Sigmoid colon (tissue), 6 donors: ENCODE measurements at regions not wholly inside any gene's neighbourhood (a gene's known extent, or its start where the extent isn't known, plus 50 kb on each side); places are given as distances from the start of the nearest gene placed in this dataset.
A peak's percentile ranks its signal among the peaks of the same experiment; 100 is the strongest.

Experiments used
- DNase-seq: peaks from one replicate; pipeline ENCODE4 v3.0.0-alpha.2; 2019
- H3K27ac ChIP-seq, 4 donors: fragments of 200-600 bp; sonication (generic); one replicate each; pipeline ENCODE4 v1.5.1; 2016 to 2019; ENCODE audit warnings: mild to moderate bottlenecking in 1 of 4
- H3K27me3 ChIP-seq, 3 donors: fragments of 200-600 bp; sonication (generic); one replicate each; pipeline ENCODE4 v1.5.1; 2019; ENCODE audit warnings: mild to moderate bottlenecking in 1 of 3
- H3K36me3 ChIP-seq, 4 donors: fragments of 200-600 bp; sonication (generic); one replicate each; pipeline ENCODE4 v1.5.1; 2016 to 2019
- H3K4me1 ChIP-seq, 4 donors: fragments of 200-600 bp; sonication (generic); one replicate each; pipeline ENCODE4 v1.5.1; 2017 to 2019
- H3K4me3 ChIP-seq, 4 donors: fragments of 200-600 bp; sonication (generic); one replicate each; pipeline ENCODE4 v1.5.1; 2017 to 2019; ENCODE audit warnings: mild to moderate bottlenecking in 2 of 4, moderate library complexity in 1 of 4
- H3K9me3 ChIP-seq, 4 donors: fragments of 200-600 bp in 3 of 4; sonication (generic) in 3 of 4; one replicate each; pipeline versions ENCODE4 v1.5.1 to v1.6.1; 2013 to 2019
- EP300 ChIP-seq, 4 donors: sonication (generic); formaldehyde crosslinking; IDR thresholded peaks; one replicate each; pipeline ENCODE4 v1.6.1; 2017; ENCODE audit warnings: antibody characterized with exemption in 4 of 4
- POLR2A ChIP-seq, 2 donors: fragments of 450-650 bp; IDR thresholded peaks; one replicate each; pipeline ENCODE4 v1.6.1; 2016; ENCODE audit warnings: antibody characterized with exemption in 2 of 2, mild to moderate bottlenecking in 2 of 2, moderate library complexity in 2 of 2
- POLR2AphosphoS5 ChIP-seq, 4 donors: sonication (generic); formaldehyde crosslinking; IDR thresholded peaks; one replicate each; pipeline ENCODE4 v1.6.1; 2017; ENCODE audit warnings: antibody characterized with exemption in 4 of 4
- WGBS, 2 donors: extraction: QIAGEN DNeasy Blood & Tissue Kit; methylation state at CpG; one replicate each; pipeline ENCODE4 v1.1.7; 2013; 5-methylcytosine and 5-hydroxymethylcytosine counted together
- intact Hi-C: fragments of 100-400 bp; cut with DNase I; formaldehyde crosslinking; loops from one replicate; pipeline ENCODE4 v1.15.1; 2023
- TF ChIP-seq, protein P1 (sequence below), 4 experiments: fragments of 450-650 bp in 3 of 4; fragments of 200-600 bp in 1 of 4; IDR thresholded peaks; one replicate each; pipeline ENCODE4 v1.5.1; 2016 to 2019; ENCODE audit warnings: antibody characterized with exemption in 4 of 4, mild to moderate bottlenecking in 3 of 4, moderate library complexity in 2 of 4
- donor health status: healthy with polysubstance abuse.
- donor health status: healthy.

DNA sequence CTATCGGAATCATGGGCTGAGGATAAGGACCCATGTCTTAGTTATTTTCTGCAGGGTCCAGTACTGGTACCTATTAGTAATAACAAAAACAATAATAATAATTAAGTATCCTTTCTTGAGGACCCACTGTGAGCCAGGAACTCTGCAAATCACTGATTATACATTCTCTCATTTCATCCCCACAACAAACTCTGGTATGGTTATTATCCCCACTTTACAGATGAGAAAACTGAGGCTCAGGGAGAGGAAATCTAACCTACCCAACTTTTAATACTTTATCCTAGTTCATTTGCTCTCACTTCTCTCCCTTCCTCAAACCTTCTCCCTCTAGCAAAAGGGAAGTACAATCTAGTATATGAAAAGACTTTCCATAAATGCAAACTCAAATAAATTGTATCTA lies 528.4 kb upstream of the PROK2 start:
- Histone ChIP-seq H3K9me3 (no peaks in the 10 kb centered on the region), H3K27me3 (no peaks in the 10 kb centered on the region), H3K4me3 (no peak overlapping the region), H3K27ac (no peak overlapping the region), H3K36me3 (no peaks in the 10 kb centered on the region), H3K4me1 (peaks cover 0 to 11% (median 0%) of the 10 kb centered on the region in 4 donors)
- no peak for DNase-seq
- TF ChIP-seq, protein P1, sequence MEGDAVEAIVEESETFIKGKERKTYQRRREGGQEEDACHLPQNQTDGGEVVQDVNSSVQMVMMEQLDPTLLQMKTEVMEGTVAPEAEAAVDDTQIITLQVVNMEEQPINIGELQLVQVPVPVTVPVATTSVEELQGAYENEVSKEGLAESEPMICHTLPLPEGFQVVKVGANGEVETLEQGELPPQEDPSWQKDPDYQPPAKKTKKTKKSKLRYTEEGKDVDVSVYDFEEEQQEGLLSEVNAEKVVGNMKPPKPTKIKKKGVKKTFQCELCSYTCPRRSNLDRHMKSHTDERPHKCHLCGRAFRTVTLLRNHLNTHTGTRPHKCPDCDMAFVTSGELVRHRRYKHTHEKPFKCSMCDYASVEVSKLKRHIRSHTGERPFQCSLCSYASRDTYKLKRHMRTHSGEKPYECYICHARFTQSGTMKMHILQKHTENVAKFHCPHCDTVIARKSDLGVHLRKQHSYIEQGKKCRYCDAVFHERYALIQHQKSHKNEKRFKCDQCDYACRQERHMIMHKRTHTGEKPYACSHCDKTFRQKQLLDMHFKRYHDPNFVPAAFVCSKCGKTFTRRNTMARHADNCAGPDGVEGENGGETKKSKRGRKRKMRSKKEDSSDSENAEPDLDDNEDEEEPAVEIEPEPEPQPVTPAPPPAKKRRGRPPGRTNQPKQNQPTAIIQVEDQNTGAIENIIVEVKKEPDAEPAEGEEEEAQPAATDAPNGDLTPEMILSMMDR (IDR thresholded peaks at IDR 0.05): no peak
- TF ChIP-seq POLR2A (IDR thresholded peaks at IDR 0.05): no peak
- TF ChIP-seq EP300 (IDR thresholded peaks at IDR 0.05): no peak
- TF ChIP-seq POLR2AphosphoS5 (IDR thresholded peaks at IDR 0.05): no peak
- 96 to 98% methylated on average over 1 of the region's 1 CpG for WGBS, 2 donors
- intact Hi-C loops: no loop called here

DNA sequence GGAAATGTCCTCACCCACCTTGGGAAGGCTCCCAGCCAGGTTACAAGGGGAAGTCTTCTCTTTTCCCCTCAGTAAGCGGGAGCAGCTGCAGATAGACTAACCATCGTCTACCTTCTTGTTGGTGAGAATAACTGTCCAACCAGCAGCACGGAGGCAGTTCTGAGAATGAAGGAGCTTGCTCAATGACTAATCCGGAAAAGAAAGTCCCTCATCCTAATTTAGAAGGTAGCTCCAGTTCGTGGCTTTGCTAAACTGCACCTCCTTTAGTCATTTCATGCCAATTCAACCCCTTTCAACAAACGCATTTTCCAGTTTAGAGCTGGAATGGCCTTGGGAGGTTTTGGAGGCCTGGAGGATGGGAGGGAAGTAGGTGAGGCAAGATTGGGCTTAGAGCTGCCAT lies 527.4 kb upstream of the PROK2 start:
- peaks cover 0 to 2% (median 0%) of the 10 kb centered on the region in 4 donors for H3K4me1 ChIP-seq
- no peaks in the 10 kb centered on the region for H3K27me3 ChIP-seq
- whole genome bisulfite sequencing, 2 donors: 83 to 87% methylated on average over 6 of the region's 6 CpGs
- intact Hi-C loops: no loop called here
- no peak for DNase-seq
- TF ChIP-seq EP300 (IDR thresholded peaks at IDR 0.05) (no peak), POLR2A (IDR thresholded peaks at IDR 0.05) (no peak), POLR2AphosphoS5 (IDR thresholded peaks at IDR 0.05) (no peak)
- no peaks in the 10 kb centered on the region for H3K9me3 ChIP-seq
- H3K27ac ChIP-seq: no peak overlapping the region
- no peaks in the 10 kb centered on the region for H3K36me3 ChIP-seq
- no peak overlapping the region for H3K4me3 ChIP-seq

DNA sequence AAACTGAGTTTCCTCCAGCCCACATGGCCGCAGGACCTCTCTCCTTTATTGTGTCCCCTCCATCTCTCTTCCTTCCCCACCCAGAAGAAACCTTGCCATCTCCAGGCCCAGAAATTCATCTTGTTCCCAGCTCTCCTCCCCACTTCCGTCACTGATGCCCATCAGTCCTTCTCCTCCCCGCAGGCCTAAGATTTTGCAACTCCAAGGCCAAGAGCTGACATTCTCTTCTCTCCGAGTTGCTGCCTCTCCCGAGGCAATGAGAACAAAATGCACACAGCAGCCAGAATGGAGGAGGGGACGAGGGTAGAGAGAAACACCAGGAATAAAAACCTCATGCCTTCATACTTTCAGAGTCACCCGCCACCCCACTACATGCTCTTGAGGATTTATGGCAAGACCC lies 526.5 kb upstream of the PROK2 start:
- H3K4me1 ChIP-seq: no peaks in the 10 kb centered on the region
- 94% methylated on average over 7 of the region's 7 CpGs for whole genome bisulfite sequencing, 2 donors
- no peak overlapping the region for H3K27ac ChIP-seq
- intact Hi-C loops: no loop called here
- no peak overlapping the region for H3K4me3 ChIP-seq
- H3K36me3 ChIP-seq: no peaks in the 10 kb centered on the region
- TF ChIP-seq POLR2A (IDR thresholded peaks at IDR 0.05): no peak
- no peak for TF ChIP-seq POLR2AphosphoS5 (IDR thresholded peaks at IDR 0.05)
- TF ChIP-seq, protein P1 (IDR thresholded peaks at IDR 0.05): no peak
- no peak for TF ChIP-seq EP300 (IDR thresholded peaks at IDR 0.05)
- no peaks in the 10 kb centered on the region for H3K9me3 ChIP-seq
- no peaks in the 10 kb centered on the region for H3K27me3 ChIP-seq
- DNase-seq: no peak

DNA sequence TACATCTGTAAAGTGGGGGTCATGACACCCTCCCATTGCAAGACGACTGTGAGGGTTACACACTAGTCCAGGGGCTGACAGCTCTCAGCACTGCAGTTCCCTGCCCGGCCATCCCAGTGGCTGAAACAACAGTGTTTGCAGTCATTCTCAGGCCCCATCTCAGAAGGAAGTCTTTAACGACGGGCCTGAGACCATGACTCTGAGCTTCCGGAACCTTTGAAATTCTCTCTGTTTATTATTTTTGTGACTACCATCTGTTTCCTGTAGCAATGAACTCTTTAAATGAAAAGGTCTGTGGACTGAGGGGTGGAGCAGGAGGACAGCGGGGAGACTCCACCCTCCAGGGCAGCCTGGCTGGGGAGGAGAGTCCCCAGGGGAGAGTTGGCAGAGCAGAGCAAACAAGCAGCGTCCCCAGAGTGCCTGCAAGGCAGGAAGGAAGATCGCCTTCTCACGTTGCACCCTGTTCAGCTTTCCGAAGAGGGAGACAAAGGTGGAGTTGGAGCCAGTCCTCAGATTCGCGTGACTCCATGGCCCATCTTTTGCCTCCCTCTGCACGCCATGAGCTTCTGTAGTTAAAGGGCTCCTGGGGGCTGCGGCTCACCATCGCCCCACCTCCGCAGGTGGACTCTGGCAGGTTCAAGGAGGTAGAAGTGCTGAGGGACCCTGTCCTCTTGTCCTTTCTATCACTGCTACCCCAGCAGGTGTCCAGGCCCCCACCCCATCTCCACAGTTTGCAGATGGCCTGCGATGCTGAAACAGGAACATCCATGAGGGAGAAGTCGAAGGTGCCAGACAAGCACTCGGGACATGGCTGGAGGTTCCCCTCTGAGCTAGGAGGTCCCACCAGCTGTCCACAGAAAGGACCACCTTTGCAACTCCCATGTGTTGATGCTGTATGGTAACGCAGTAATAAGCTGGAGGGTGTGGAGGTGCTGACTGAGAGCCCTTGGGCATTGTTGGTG lies 525.8 kb upstream of the PROK2 start:
- TF ChIP-seq, protein P1 (IDR thresholded peaks at IDR 0.05): no peak
- TF ChIP-seq EP300 (IDR thresholded peaks at IDR 0.05) (no peak), POLR2A (IDR thresholded peaks at IDR 0.05) (no peak), POLR2AphosphoS5 (IDR thresholded peaks at IDR 0.05) (peak in 2 of 4 donors; percentile 14 to 30)
- Histone ChIP-seq H3K36me3 (no peaks in the 10 kb centered on the region), H3K4me3 (no peak overlapping the region), H3K4me1 (no peaks in the 10 kb centered on the region), H3K27me3 (no peaks in the 10 kb centered on the region), H3K9me3 (no peaks in the 10 kb centered on the region), H3K27ac (no peak overlapping the region)
- WGBS, 2 donors: 31 to 34% methylated on average over 20 of the region's 20 CpGs
- intact Hi-C loops: no loop called here
- no peak for DNase-seq

DNA sequence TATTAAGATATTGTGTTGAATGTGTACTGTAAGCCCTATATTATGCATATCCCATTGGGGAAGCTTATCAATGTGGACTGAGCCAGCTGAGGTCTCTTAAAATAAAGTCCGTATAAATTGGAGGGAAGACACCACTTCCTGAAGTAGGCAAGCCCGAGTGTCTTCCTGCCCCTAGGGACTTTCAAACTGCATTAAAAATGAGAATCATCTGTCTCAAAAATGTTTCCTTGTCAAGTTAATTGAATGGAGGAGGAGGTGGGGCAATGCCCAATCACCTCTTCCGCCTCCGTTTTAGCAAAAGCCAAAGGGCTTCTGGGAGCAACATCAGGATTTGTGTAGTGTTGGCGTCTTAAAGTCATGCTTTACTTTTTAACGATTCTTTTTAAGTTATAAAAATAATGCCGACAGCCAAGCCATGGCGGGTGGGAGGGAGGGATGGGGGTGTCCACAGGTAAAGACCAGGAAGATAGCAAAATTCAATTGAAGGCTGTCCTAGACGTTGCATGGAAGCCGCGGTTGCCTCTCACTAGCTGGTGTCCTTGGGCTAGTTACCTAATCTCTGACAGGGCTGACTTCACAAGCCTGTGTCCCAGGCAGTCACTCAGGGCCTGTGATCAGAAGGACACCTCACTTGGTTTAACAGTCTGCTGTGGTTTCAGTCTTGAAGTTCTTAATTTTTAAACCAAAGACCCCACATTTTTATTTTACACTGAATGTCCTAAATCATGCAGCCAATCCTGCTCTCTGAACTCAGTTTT lies 524.9 kb upstream of the PROK2 start:
- no peaks in the 10 kb centered on the region for H3K36me3 ChIP-seq
- no peaks in the 10 kb centered on the region for H3K4me1 ChIP-seq
- no peak overlapping the region for H3K4me3 ChIP-seq
- DNase-seq: no peak
- no peak overlapping the region for H3K27ac ChIP-seq
- TF ChIP-seq EP300 (IDR thresholded peaks at IDR 0.05) (no peak), POLR2AphosphoS5 (IDR thresholded peaks at IDR 0.05) (no peak), POLR2A (IDR thresholded peaks at IDR 0.05) (no peak)
- TF ChIP-seq, protein P1 (IDR thresholded peaks at IDR 0.05): no peak
- no peaks in the 10 kb centered on the region for H3K27me3 ChIP-seq
- 67 to 85% methylated on average over 11 of the region's 11 CpGs for WGBS, 2 donors
- H3K9me3 ChIP-seq: no peaks in the 10 kb centered on the region
- intact Hi-C loops: no loop called here
